ENCODE measurements at regions not wholly inside any gene's neighbourhood (a gene's known extent, or its start where the extent isn't known, plus 50 kb on each side); places are given as distances from the start of the nearest gene placed in this dataset.
"Not testable (repeated sequence)": the region's sequence is repeated elsewhere in the genome, so short reads cannot be mapped to it uniquely, and the experiment has no call there.

DNA sequence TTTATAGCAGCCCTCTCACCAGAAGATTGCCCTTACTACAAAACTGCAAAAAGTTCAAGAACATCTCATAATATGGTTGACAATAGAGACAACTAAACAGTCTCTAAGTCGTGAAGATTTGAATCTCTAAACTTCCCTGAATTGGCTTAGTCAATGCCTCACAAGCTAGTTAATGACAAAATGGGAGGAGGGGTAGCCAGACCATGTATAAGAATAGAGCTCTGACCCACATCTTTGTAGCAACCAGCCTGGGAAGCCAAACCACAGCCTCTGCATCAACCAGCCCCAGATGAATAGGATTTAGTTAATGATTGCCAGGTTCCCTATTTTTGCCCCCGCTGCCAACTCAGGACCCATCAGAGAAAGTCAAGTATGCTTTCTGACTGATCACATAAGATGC is 1265.9 kb upstream of the PCDH10 start:
- not testable (repeated sequence) for DNase-seq

DNA sequence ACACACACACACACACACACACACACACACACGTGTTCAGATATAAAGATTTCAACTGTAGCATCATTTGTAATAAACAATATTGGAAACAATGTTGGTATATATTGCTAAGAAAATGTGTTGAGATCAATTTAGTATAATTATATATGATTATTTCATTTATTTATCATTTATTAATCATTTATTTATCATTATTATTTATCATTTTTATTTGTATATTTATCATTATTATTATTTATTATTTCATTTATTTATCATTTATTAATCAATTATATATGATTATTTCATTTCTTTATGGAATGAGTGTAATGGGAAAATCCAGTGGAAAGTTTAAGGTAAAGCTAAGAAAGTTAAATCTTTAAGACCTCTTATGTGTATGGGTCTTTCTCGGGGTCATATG is 1223.4 kb upstream of the PCDH10 start:
- DNase-seq: not testable (repeated sequence)

GRCh38 chr4:131967646-131968045 is 1181.4 kb upstream of the PCDH10 start:
- not testable (repeated sequence) for DNase-seq

GRCh38 chr4:131974730-131975129 is 1174.4 kb upstream of the PCDH10 start:
- DNase-seq: no peak

DNA sequence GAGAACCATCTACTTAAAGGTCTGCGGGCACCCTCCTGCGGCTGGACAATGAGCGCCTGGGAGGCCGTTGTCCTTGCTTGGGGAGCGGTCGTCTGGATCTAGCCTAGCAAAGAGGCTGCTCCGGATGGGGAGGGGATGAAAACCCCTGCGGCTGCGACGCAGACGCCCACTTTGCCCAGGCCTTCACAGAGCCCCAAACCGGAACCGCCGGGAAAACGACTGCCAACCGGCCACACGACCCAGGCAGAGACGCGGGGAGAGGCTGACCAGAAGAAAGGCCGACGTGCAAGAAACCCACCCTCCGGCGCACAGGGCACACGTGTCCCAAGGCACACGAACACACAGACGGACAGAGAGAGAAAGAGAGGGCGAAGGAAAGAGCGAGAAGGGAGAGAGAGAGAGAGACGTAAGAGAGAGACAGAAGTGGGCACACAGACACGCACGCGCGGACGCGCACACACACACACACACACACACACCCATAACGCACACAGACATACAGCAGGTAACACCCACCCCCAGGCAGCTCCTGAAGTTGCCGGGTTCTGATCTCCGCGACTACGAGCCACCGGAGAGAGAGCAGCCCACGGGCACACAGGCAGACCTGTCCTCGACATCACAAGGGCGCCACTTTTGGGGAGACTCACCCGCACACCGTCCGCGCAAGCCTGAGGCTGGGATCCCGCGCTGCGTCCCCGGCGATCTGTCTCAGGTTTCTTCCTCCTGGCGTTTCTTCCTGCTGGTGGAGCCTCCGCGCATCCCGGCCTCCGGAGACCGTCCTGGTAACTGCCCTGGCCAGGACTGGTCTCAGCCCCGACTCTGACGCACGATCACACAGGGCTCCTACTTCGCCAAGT is 1173.6 kb upstream of the PCDH10 start:
- not testable (repeated sequence) for DNase-seq

GRCh38 chr4:131976133-131977002 is 1172.7 kb upstream of the PCDH10 start:
- DNase-seq: not testable (repeated sequence)

- no peak for DNase-seq
Observed at GRCh38 chr4:131978120-131978519, 1171.0 kb upstream of the PCDH10 start.

DNA sequence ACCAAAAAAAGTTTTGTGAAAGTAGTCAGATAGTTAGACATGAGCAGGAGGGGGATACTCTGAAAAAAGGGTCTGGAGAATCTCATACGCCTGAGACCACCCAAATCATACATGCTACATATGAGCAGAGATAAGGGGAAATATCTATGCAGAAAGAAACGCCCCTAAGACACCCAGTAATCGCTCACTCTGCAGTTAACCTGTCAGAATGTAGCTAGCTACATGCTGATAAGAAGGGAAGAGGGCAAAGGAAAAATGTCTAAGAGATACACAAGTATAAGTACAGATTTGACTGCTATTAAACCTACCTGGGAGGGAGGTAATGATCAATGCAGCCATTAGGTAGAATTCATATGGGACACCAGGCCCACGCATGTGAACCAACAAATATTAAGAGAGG is 1159.5 kb upstream of the PCDH10 start:
- no peak for DNase-seq

- DNase-seq: no peak
Observed at GRCh38 chr4:132001542-132001941, 1147.6 kb upstream of the PCDH10 start.

DNA sequence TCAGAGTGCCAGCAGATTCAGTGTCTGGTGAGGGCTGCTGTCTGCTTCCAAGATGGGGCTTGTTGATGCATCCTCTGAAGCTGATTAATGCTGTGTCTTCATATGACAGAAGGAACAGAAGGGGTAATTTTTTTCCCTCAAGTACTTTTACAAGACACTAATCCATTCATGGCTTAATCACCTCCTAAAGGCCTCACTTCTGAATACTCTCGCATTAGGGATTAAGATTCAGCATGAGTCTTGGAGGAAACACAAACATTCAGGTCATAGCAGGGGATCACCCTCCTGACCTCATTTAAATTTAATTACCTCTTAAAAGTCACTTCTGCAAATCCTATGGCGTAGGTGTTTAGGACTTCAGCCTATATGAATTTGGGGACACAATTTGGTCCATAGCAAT is 1145.5 kb upstream of the PCDH10 start:
- DNase-seq: no peak

GRCh38 chr4:132015321-132015720 is 1133.8 kb upstream of the PCDH10 start:
- no peak for DNase-seq

DNA sequence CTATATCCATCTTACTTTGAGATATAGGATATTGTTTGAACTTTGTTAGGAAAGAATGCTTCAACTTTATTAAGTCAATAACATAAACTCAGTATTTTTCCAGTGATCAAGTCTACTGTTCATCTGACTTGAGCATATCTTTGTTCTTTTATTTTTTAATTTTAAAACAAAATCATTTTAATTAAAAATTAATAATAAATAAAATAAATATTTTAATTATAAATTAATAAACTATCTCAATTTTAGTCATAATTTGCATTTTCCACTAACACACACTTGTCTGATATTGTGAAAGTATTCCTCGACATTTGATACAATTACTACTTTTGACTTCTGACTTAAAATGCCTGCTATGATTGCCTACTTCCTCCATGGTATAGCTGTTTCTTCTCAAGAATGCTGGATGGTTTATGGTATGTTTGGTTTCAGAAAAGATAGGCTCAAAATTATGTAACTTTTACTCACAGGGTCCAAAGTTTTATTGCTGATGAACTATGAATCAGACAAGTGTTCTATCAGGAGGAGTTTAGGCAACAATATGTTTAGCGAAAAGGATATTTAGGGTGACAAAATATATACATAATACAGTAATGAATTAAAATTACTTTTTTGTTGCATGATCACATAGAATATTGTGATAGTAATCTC is 1132.3 kb upstream of the PCDH10 start:
- DNase-seq: no peak

- DNase-seq: no peak
Observed at GRCh38 chr4:132026166-132026565, 1122.9 kb upstream of the PCDH10 start.

DNA sequence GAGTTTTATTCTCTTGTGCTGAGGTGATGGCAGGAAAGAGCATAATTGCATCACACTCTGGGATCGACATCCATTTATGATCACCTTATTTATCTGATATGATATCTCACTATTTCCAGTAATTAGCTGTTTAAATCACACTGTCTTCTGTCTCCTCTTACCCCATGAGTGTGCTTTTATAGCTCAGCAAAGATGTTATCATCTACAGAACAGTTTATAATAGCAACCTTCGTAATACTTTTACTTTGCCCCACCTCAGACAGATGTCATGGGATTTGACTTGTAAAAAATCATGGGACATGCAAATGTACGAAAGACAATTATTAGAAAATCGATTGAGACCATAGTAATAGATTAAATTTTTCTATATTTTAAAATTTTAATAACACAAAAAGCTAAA is 1122.3 kb upstream of the PCDH10 start:
- no peak for DNase-seq

DNA sequence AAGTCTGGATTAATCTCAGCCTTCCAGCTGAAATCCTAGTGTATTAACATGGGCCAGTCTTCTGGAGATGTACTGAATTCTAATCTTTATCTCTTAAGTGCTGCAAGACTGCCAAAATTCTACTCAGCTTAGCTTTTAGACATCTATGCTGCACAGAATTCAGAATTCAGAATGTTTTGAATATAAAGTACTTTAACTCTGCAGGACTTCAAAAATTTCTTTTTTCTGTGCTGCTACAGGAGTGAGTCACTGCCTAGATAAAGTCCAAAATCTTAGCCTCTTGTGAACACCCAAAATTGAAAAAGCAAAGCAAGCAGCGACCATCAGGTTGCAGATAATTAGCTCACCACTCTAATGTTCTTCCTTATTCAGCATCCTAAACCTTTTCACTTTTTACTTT is 1092.6 kb upstream of the PCDH10 start:
- no peak for DNase-seq

DNA sequence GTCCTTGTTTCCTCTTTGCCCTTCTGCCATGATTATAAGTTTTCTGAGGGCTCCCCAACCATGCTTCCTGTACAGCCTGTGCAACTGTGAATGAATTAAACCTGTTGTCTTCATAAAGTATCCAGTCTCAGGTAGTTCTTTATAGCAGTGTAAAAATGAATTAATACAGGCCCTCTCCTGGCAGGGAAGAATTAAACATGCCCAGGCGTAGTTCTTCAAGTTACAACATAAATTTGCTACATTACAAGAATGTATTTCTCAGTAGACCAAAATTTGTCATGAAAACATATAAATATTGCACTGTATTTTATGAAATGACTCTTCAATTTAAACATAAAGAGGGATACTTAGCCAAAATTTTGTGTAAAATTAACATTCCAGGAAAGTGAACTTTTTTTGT is 1089.9 kb upstream of the PCDH10 start:
- DNase-seq: no peak

DNA sequence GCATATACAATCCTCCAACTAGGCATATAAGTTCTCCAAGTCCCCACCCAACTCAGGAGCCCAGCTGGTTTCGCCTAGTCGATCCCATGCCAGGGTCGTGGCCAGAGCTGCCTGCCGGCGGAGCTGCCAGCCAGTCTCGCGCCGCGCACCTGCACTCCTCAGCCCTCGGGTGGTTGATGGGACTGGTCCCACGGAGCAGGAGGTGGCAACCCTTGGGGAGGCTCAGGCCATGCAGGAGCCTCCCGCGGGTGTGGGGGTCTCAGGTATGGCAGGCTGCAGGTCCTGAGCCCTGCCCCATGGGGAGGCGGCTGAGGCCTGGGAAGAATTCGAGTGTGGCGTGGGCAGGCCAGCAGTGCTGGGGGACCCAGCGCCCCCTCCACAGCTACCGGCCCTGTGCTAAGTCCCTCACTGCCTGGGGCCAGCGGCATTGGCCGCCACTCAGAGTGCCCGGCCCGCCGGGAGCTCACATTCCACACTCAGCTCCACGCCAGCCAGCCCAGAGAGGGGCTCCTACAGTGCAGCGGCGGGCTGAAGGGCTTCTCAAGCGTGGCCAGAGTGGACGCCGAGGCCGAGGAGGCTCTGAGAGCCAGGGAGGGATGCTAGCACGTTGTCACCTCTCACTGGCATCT is 1086.4 kb upstream of the PCDH10 start:
- no peak for DNase-seq

DNA sequence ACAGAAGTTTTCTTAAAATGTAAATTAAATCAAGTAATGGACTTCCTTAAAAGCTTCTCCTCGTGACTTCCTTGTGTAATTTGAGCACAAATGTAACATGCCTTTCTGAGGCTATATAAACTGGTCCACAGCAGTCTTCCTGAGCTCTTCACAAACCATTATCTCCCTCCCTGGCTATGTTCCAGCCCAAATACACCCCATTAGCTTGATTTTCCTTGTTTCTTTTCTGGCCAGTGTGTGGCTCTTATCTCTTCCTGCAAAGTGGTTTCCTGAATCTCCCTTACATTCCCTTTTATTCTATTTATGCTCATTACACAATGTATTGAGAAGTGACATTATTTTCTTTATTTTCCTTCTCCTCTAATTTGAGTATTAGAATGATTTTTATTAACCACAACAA is 1085.3 kb upstream of the PCDH10 start:
- DNase-seq: no peak

DNA sequence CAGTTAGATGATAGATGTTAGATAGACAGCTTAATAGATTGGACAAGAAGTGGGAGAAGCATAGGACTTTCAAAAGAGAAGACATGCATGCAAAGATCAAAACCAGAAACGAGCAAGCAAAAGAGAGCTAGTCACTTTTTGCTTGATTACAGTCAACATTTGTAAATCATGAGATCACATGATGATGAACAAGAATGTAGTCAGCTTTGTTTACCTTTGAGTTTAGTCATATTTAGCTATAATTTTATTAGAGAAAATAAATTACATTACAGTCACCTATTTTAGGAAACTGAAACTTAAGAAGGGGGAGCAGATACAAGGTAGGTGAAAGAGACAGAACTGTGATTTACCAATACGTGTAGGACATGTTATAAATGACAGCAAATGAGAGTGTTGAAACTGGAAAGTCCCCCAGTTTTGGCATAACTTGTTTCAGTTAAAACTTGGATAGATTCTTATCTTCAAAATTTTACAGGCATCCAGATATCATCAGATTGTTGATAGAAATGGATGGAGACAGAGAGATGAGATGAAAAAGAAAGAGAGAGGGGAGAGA is 1083.1 kb upstream of the PCDH10 start:
- no peak for DNase-seq

DNA sequence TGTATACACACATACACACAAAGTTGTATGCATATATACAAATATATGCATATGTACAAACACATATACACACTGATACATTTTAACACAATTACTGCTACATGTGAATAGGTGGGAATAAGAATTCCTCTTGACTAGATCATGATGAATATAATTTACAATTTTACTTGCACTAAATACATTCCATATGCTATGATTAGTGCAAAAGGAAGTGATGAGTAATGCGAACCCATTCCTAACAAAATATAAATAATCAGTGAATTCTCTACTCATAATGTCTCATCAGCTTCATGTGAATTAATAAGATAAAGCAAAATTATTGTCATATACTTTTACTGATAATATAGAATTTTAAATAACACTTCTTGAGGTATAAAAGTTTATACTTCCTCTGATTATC is 1077.3 kb upstream of the PCDH10 start:
- no peak for DNase-seq

- DNase-seq: no peak
Observed at GRCh38 chr4:132076829-132077228, 1072.3 kb upstream of the PCDH10 start.

- no peak for DNase-seq
Observed at GRCh38 chr4:132085105-132085504, 1064.0 kb upstream of the PCDH10 start.

DNA sequence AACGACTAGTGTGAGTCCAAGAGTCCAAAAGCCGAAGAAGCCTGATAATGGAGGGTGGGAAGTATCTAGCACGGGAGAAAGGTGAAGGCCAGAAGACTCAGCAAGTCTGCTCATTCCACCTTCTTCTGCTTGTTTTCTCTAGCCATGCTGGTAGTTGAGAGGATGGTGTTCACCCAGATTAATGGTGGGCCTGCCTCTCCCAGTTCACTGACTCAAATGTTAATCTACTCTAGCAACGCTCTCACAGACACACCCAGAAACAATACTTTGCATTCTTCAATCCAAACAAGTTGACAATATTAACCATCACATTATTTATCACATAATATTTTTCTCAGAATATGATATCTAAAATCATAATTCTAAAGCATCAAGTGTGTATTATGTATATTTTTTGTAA is 1055.1 kb upstream of the PCDH10 start:
- DNase-seq: no peak

All from NCI-H774 (cell line).